Choroid plexus epithelial cell (primary cell): ENCODE measurements at regions not wholly inside any gene's neighbourhood (a gene's known extent, or its start where the extent isn't known, plus 50 kb on each side); places are given as distances from the start of the nearest gene placed in this dataset.
A peak's percentile ranks its signal among the peaks of the same experiment; 100 is the strongest.

Experiments used
- DNase-seq: peaks from one replicate; pipeline ENCODE4 v3.0.0-alpha.2; 2010; ENCODE audit warnings: low read depth
- H3K4me3 ChIP-seq: 2 replicates; pipeline ENCODE4 v1.5.1; 2011; ENCODE audit warnings: low read depth, mild to moderate bottlenecking, control low read depth, low read length, moderate library complexity
- TF ChIP-seq, protein P1 (sequence below): conservative IDR thresholded peaks from 2 replicates; pipeline ENCODE4 v1.5.1; 2011; ENCODE audit warnings: low read depth, mild to moderate bottlenecking, control low read depth, inconsistent platforms, low read length, moderate library complexity

DNA sequence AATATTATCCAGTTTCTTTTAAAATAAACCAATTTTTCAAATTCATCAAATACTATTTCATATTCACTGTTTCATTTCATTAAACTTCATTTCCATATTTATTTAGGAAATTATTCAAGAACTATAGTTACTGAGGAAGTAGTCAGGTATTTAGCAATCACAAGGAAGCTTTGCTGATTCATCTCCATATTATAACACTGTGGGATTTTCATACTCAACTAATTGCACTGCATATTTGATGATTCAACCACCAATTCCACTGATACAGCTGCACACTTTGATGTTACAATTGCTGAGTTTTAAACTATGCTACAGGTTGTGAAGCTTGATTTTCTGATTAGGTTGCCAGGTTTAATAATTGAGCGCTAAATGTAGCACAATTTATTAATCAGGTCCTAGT lies 556.8 kb upstream of the SLITRK1 start:
- peak; percentile 54 for DNase-seq
- TF ChIP-seq, protein P1, sequence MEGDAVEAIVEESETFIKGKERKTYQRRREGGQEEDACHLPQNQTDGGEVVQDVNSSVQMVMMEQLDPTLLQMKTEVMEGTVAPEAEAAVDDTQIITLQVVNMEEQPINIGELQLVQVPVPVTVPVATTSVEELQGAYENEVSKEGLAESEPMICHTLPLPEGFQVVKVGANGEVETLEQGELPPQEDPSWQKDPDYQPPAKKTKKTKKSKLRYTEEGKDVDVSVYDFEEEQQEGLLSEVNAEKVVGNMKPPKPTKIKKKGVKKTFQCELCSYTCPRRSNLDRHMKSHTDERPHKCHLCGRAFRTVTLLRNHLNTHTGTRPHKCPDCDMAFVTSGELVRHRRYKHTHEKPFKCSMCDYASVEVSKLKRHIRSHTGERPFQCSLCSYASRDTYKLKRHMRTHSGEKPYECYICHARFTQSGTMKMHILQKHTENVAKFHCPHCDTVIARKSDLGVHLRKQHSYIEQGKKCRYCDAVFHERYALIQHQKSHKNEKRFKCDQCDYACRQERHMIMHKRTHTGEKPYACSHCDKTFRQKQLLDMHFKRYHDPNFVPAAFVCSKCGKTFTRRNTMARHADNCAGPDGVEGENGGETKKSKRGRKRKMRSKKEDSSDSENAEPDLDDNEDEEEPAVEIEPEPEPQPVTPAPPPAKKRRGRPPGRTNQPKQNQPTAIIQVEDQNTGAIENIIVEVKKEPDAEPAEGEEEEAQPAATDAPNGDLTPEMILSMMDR, result no peak

DNA sequence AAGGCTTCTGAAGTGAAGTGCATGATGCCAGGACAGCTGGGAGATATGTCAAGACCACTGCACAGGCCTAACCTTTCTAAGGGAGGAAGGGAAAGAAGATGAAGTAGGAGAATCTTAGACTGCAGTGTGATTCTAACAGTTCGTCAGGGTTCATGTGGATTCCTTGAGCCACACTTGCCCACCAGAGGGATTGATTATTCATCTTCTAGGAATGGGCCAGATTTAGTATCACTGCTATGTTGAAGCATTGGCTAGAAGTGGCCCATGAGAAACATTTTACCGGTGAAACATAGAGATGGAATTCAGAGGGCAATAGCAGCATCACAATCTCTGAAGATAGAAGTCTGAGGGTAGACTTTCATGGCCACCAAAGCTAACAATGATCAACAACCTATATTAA lies 550.8 kb upstream of the SLITRK1 start:
- DNase-seq, result peak; percentile 78
- TF ChIP-seq, protein P1, result peak; percentile 3
- H3K4me3 ChIP-seq, result no peak overlapping the region

More for the DNA sequence above, 556.8 kb upstream of the SLITRK1 start:
- no peak overlapping the region for H3K4me3 ChIP-seq

DNA sequence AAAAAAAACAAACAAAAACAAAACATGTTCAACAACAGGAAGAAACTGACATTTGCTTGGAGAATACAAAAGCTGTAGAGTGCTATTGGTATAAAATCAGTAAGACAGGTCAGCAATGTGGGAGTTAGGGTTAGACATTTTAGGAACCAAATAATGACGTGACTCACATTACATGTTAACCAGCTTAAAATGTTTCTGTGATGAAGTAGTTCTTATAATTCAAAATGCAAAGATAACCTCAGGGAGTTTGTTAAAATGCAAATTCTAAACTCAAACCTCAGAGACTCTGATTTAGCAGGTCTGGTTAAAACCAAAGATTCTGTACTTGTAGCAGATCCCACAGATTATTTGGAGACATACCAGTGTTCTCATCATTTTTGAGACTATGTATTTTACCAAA lies 549.4 kb upstream of the SLITRK1 start:
- TF ChIP-seq, protein P1, result no peak
- DNase-seq, result peak; percentile 50
- no peak overlapping the region for H3K4me3 ChIP-seq

DNA sequence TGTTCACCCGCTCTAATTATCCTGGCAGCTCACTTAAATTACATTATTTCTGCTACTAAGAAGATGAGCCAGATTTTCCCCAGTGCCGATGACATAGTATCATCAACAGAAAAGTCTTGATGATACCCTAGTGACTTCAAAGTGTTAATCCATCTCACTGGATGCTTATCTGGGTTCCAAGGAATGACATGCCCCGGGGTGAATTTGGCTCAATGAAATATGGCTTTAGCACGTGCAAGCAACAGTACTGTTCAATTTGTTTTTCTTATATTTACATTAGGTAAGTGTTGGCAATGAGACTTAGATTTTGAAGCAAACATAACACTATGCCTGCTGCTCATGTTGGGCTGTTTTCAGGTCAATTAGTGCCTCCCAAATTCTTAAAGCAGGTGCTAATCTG lies 548.2 kb upstream of the SLITRK1 start:
- peak; percentile 13 for DNase-seq
- H3K4me3 ChIP-seq, result no peak overlapping the region
- TF ChIP-seq, protein P1, result no peak

DNA sequence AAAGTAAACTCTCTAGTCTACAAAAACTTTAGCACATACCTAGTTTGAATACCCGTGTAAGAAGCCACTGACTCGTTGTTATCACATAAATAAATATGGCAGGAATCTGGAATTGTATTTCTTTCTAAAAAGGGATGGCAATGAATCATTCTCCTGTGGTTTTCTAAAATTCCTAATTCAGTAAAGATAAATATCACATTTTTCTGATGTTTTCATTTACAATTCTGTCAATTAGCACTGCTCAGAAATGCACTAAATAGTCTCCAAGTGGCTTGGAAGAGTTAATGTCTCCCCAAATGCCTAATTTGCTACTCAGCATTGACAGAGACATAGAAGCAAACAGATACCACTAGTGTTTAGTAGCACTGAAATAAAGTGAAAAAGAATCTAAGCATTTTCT lies 547.7 kb upstream of the SLITRK1 start:
- TF ChIP-seq, protein P1, result no peak
- DNase-seq, result peak; percentile 67
- no peak overlapping the region for H3K4me3 ChIP-seq

DNA sequence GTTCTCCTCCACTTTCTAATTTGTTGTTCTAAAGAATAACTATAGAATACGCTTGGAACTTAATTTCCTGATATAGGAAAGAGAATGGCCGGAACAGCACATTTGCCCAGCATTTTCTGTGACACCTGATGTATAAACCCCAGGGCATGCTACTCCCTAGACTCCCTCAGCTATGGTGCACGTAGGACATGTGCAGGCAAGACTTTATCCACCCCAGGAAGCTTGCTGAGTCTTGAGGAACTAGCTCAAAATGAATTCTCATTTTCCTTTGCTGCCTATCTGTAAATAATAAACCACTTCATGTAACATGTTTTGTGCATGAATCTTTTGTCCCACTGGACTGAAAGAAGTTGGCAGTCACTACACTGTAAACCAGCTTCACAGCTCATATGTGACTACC lies 535.8 kb upstream of the SLITRK1 start:
- TF ChIP-seq, protein P1, result no peak

DNA sequence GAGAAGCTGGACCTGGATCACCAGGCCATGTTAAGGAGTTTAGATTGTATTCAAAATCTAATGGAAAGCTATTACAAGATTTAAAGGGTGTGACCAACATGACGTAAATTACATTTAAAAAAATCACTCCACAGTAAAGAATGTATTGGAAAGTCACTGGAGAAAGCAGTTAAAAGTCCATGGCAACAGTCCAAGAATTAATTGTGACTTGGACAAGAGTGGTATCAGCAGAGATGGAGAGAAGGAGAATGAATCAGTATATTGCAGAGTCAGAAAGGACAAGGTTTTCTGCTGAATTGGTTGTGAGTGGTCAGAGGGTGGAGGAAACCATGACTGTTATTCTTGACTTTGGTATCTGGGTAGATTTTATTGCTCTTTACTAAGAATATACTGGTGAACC lies 535.1 kb upstream of the SLITRK1 start:
- no peak overlapping the region for H3K4me3 ChIP-seq
- TF ChIP-seq, protein P1, result no peak
- DNase-seq, result peak; percentile 42

More for the DNA sequence above, 535.8 kb upstream of the SLITRK1 start:
- DNase-seq, result no peak
- H3K4me3 ChIP-seq, result no peak overlapping the region
